ENCODE measurements at regions not wholly inside any gene's neighbourhood (a gene's known extent, or its start where the extent isn't known, plus 50 kb on each side); places are given as distances from the start of the nearest gene placed in this dataset.

DNA sequence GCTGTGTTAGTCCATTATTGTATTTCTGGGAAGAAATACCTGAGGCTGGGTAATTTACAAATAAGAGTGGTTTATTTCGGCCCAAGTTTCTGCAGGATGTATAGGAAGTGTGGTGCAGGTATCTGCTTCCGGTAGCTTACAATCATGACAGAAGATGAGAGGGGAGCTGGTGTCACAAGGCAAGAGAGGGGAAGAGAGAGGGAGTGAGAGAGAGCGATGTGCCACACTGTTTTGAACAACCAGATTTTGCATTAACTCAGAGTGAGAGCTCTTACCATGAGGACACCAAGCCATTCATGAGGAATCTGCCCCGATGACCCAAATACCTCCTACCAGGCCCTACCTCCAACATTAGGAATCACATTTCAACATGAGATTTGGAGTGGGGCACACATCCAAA lies 627.6 kb upstream of the FRG1 start:
- no peak for DNase-seq

- no peak for DNase-seq
Measured at GRCh38 chr4:189313861-189314513, 626.7 kb upstream of the FRG1 start.

DNA sequence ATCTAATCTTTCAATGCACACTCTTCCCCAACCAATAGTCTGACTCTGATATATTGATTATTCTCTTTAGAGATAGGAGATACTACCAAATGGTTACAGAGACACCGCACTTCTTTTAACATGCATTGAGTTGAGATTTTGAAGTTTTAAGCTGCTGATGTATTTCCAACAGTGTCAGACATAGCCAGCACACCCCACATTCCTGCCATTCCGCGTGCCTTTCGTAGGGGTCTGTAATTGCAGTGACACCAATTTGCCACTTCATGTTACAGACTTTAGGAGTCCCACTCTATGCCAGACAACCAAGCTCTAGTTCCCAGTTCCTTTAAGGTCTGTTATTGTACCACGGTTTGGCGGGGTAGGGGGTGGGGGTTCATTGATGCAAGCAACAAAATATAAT lies 618.2 kb upstream of the FRG1 start:
- no peak for DNase-seq

- DNase-seq = no peak
Measured at GRCh38 chr4:189341881-189342280, 598.8 kb upstream of the FRG1 start.

DNA sequence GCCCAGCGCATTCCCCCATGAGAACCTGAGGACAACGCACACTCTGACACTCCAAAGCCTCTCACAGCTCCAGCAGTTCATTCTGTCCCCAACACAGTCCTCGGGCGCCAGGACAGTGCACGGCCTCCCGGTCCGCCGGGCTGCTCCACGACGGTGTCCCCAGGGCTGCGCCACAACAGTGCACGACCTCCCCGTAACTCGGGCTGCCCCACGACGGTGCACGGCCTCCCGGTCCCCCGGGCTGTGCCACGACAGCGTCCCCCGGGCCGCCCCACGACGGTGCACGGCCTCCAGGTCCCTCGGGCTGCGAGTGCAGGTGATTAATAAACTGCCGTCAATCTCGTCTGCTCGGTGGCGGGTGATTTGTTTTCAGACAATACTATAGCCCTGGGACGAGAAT lies 585.1 kb upstream of the FRG1 start:
- no peak for DNase-seq

DNA sequence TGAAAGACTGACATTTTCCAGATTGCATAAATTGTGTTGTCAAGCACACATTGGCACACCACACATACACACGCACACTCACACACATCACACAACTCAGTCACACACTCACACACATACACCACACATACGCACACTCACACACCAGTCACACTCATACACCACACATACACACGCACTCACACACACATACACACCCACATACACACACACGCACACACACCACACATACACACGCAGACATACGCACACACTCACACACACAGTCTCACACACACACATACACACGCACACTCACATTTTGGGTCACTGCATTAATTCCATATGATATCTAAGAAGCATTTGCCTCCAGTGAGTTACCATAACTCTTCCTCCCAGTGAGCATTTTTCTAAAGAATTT lies 578.3 kb upstream of the FRG1 start:
- no peak for DNase-seq

- DNase-seq = no peak
Measured at GRCh38 chr4:189364032-189364449, 576.6 kb upstream of the FRG1 start.

- no peak for DNase-seq
Measured at GRCh38 chr4:189365451-189365850, 575.2 kb upstream of the FRG1 start.

DNA sequence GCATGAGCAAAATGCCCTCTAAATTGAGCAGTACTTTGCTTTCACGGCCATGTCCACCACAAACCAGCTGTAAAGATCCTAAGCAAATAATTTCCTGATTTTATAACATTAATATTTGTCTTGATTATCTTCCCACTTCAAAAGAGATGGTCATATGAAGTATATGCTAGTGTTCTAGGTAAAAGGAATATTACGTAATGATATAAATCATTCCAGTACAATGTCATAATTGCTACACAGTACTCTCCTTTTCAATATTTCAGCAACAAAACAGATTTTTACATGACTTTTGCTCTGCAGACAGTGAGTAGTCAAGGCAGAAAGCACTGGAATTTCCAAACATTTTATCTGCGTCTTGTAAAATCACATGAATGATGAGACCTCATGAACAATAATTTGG lies 572.8 kb upstream of the FRG1 start:
- DNase-seq = no peak

DNA sequence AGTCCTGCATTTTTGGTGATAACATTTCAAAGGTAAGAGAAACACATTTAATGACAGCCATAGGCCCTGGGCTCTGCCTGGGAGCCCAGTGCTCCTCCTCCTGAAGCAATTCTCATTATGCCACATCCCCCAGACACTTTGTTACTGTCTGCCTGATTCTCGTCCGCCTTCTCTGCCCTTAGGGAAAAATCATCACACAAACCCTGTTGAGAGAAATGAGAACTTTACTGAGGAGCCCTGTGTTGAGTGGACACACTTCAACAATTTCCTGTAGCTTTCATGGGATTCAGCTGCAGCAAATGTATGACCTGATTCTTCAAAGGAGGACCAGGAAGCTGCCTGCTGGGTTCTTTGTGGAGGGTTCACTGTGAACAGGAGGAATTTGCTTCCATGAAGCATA lies 566.5 kb upstream of the FRG1 start:
- DNase-seq = no peak

GRCh38 chr4:189376901-189377300 lies 563.8 kb upstream of the FRG1 start:
- DNase-seq = no peak

DNA sequence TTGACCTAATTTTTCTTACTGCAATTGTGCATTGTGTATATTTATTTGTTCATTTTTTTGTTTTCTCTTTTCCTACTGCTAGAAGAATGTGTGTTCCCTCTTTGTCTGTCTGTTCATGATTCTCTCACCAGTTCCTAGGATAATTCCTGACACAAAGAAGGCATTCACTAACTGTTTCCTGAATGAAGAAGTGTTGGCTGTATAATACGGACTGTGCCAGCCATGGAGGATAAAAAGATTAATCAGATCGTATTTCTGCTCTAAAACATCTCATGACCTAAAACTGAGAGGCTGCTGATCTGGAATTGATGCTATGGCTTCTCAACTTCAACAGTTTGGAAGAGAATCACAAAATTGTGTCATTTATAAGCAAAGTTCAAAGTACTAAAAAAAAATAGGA lies 563.1 kb upstream of the FRG1 start:
- no peak for DNase-seq

- no peak for DNase-seq
Measured at GRCh38 chr4:189385098-189385497, 555.6 kb upstream of the FRG1 start.

GRCh38 chr4:189385579-189385978 lies 555.1 kb upstream of the FRG1 start:
- no peak for DNase-seq

DNA sequence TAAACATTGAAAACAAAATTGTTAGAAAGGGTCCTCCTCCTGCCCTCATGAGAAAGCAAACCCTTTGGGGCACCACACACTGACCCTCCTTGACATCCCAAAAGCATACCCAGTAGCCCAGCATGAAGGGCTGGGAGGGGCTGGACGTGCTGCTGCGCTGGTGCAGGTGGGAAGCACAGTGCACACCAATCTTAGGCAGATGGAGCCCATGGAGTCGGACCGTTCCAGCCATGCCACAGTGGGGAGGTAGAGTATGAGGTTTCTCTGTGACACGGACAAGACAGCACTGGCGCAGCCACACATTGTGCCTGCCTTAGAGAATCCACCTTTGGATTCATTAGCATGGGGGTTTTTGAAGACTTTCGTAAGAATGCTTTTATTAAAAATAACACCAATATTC lies 544.2 kb upstream of the FRG1 start:
- DNase-seq = no peak

GRCh38 chr4:189404271-189404670 lies 536.4 kb upstream of the FRG1 start:
- no peak for DNase-seq

- no peak for DNase-seq
Measured at GRCh38 chr4:189409158-189409557, 531.5 kb upstream of the FRG1 start.

GRCh38 chr4:189414021-189414420 lies 526.7 kb upstream of the FRG1 start:
- DNase-seq = no peak

GRCh38 chr4:189420572-189420971 lies 520.1 kb upstream of the FRG1 start:
- DNase-seq = no peak

DNA sequence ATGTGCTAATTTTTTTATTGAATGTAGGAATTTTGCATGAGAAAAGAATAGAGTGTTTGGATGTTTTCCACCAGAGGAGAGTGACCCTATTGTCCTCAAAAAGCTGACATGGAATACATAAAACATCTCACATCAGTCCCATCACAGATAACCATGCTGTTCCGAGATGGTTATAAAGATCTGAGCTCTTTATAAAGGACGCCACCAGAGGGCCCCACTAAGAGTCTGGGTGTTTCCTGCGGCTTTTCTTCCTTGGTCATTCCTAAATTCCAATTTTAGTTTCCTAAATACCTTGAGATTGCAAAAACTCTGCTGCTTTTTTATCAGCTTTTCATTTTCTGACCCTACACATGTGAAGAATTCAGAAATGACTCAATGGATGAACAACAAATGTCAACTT lies 504.5 kb upstream of the FRG1 start:
- DNase-seq = no peak

GRCh38 chr4:189440716-189441115 lies 500.0 kb upstream of the FRG1 start:
- no peak for DNase-seq

GRCh38 chr4:189443341-189443740 lies 497.3 kb upstream of the FRG1 start:
- no peak for DNase-seq

GRCh38 chr4:189445613-189446012 lies 495.1 kb upstream of the FRG1 start:
- DNase-seq = no peak

DNA sequence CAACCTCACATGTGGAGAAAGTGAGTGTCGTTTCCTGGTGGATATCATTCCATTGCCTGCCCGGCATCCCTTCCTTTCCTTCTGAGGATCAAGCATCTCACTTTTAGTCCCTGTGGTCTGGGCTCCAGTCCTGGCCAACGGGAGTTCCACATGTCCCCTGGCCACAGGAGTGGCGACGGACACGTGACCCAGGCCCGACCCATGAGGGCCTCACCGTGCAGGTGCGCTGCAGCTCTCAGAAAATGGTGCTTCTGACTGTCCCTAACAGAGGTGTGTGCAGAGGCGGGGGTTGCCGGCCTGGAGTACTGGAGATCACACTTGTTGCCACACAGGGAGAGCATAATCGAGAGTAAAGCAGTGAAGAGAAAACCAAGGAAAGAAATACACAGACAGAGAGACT lies 476.9 kb upstream of the FRG1 start:
- DNase-seq = no peak

DNA sequence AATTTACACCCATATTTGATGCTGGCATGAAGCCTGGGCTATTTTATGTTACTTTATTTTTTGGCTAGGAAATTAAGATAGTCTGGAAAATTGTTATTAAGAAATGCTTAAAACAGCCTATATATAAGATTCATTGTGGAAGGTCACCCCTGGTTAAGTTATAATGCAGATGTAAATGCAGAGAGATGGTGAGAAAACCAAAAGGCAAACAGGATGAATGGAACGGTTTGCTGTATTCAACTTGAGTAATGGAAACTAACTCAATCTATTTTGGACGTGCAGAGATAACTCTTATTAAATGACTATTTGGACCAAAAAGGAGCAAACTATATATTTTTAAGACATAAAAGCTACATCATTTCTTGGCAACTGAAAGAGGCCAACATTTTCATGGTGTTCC lies 446.3 kb upstream of the FRG1 start:
- no peak for DNase-seq

DNA sequence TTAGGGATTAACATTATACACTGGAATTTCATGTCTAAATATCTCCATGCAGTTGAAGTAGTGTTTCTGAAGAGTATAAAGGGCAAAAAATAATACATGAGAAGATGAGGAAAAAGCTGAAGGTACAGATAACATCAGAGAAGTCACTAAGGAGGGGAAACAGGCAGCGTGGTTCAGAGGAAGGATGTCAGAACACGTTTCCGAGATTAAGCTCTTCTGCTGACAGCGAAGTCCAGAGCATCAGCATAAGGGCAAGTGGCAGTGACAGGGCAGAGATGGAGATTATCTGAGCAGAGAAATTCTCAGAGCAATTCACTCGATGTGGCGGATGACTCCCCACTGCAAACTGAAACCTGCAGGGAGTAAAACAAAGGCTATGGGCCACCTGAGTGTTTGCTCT lies 443.2 kb upstream of the FRG1 start:
- DNase-seq = no peak
